ENCODE measurements at regions not wholly inside any gene's neighbourhood (a gene's known extent, or its start where the extent isn't known, plus 50 kb on each side); places are given as distances from the start of the nearest gene placed in this dataset.
"Not testable (repeated sequence)": the region's sequence is repeated elsewhere in the genome, so short reads cannot be mapped to it uniquely, and the experiment has no call there.

DNA sequence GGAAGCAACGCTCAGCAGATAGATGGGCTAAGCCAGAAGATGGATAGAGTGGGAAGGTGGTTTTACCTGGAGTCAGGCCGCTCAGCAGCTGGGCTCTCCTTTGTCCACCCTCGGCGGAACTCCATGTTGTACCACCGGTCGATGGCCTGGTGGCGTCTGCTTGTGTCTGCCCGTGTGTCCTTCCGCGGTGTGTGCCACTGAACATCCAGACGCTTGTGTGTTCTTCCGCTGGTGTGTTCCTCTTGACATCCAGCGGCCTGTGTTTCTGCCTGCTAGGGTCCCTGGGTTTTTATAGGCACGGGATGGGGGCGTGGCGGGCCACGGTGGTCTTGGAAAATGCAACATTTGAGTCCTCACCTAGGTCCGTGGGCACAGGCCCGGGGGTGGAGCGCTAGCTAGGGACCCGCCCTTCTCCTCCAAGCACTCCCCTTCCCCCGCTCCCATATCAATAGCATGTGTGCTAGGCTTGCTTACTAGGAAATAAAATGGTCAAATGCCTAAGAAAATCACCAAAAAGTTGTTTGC is 1431.7 kb upstream of the ACVR2A start:
- ChIA-PET POLR2A (no interaction called here), CTCF (no interaction called here)
- Histone ChIP-seq H3K9me3 (ENCODE audit: control insufficient read depth, insufficient read depth, low read depth, low read length) (0 out of 2 replicates have a peak, but pooled peaks cover 2% of the 10 kb centered on the region), H3K4me3 (ENCODE audit: low read depth in 2 of 2, low read length in 2 of 2) (no peak overlapping the region), H3K27ac (ENCODE audit: low read length) (no peak overlapping the region), H3K36me3 (ENCODE audit: control insufficient read depth, insufficient read depth, low read length) (no peaks in the 10 kb centered on the region), H3K27me3 (ENCODE audit: control insufficient read depth, insufficient read depth, low read length) (no peaks in the 10 kb centered on the region), H3K4me1 (ENCODE audit: control insufficient read depth, insufficient read depth, low read length) (no peaks in the 10 kb centered on the region)
- ATAC-seq (no peak), DNase-seq (ENCODE audit: low read depth, low spot score) (no peak)
- TF ChIP-seq CTCF (IDR thresholded peaks at IDR 0.05): no peak
- TF ChIP-seq, protein P1, sequence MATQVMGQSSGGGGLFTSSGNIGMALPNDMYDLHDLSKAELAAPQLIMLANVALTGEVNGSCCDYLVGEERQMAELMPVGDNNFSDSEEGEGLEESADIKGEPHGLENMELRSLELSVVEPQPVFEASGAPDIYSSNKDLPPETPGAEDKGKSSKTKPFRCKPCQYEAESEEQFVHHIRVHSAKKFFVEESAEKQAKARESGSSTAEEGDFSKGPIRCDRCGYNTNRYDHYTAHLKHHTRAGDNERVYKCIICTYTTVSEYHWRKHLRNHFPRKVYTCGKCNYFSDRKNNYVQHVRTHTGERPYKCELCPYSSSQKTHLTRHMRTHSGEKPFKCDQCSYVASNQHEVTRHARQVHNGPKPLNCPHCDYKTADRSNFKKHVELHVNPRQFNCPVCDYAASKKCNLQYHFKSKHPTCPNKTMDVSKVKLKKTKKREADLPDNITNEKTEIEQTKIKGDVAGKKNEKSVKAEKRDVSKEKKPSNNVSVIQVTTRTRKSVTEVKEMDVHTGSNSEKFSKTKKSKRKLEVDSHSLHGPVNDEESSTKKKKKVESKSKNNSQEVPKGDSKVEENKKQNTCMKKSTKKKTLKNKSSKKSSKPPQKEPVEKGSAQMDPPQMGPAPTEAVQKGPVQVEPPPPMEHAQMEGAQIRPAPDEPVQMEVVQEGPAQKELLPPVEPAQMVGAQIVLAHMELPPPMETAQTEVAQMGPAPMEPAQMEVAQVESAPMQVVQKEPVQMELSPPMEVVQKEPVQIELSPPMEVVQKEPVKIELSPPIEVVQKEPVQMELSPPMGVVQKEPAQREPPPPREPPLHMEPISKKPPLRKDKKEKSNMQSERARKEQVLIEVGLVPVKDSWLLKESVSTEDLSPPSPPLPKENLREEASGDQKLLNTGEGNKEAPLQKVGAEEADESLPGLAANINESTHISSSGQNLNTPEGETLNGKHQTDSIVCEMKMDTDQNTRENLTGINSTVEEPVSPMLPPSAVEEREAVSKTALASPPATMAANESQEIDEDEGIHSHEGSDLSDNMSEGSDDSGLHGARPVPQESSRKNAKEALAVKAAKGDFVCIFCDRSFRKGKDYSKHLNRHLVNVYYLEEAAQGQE (IDR thresholded peaks at IDR 0.05; ENCODE audit: insufficient read depth in 1 of 2, low read depth in 2 of 2, low read length in 1 of 2): no peak
- TF ChIP-seq SIN3A (IDR thresholded peaks at IDR 0.05; ENCODE audit: borderline replicate concordance, insufficient read depth, low read depth, low read length): no peak
- no peak for TF ChIP-seq POLR2AphosphoS5 (IDR thresholded peaks at IDR 0.05; ENCODE audit: low read depth, low read length)
- TF ChIP-seq TCF7L2 (IDR thresholded peaks at IDR 0.05; ENCODE audit: low read depth, low read length): no peak
- in situ Hi-C loops (cut with HindIII; ENCODE audit: low pct_unique_long_range_greater_than_20kb, low sequenced_read_pairs) (no loop called here), intact Hi-C loops (cut with micrococcal nuclease; ENCODE audit: unreplicated experiment) (no loop called here)
- no TSS peak for BruUV-seq (replicated peaks)

DNA sequence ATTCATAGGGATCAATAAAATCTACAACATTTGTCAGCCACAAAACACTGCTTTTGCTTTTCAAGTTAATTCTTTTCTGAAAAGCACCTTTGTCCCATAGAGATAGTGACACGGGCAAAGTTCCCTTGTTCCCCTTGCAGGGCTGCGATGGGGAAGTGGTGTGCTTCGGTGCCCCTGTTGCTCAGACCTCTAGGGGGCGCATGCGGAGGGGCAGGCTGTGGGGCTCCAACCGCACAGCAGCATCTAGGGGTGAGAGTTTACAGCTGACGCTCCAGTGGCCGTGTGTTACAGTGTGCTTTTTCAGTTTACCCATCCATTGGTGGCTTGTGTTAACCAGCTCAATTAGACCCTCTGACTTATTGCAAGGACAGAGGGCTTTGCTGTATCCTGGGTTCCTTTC is 1432.2 kb upstream of the ACVR2A start:
- POLR2A ChIA-PET: no interaction called here
- ATAC-seq: no peak
- no TSS peak for BruUV-seq (replicated peaks)
- intact Hi-C loops (cut with micrococcal nuclease; ENCODE audit: unreplicated experiment): no loop called here
- DNase-seq (ENCODE audit: low read depth, low spot score): no peak
- Histone ChIP-seq H3K4me1 (ENCODE audit: control insufficient read depth, insufficient read depth, low read length) (no peaks in the 10 kb centered on the region), H3K27ac (ENCODE audit: low read length) (no peak overlapping the region), H3K4me3 (ENCODE audit: low read depth in 2 of 2, low read length in 2 of 2) (no peak overlapping the region), H3K36me3 (ENCODE audit: control insufficient read depth, insufficient read depth, low read length) (no peaks in the 10 kb centered on the region), H3K27me3 (ENCODE audit: control insufficient read depth, insufficient read depth, low read length) (no peaks in the 10 kb centered on the region), H3K9me3 (ENCODE audit: control insufficient read depth, insufficient read depth, low read depth, low read length) (0 out of 2 replicates have a peak, but pooled peaks cover 2% of the 10 kb centered on the region)
- TF ChIP-seq, protein P1 (IDR thresholded peaks at IDR 0.05; ENCODE audit: insufficient read depth in 1 of 2, low read depth in 2 of 2, low read length in 1 of 2): no peak
- TF ChIP-seq CTCF (IDR thresholded peaks at IDR 0.05): peak; percentile 19
- CTCF ChIA-PET: no interaction called here
- in situ Hi-C loops (cut with HindIII; ENCODE audit: low pct_unique_long_range_greater_than_20kb, low sequenced_read_pairs): no loop called here

DNA sequence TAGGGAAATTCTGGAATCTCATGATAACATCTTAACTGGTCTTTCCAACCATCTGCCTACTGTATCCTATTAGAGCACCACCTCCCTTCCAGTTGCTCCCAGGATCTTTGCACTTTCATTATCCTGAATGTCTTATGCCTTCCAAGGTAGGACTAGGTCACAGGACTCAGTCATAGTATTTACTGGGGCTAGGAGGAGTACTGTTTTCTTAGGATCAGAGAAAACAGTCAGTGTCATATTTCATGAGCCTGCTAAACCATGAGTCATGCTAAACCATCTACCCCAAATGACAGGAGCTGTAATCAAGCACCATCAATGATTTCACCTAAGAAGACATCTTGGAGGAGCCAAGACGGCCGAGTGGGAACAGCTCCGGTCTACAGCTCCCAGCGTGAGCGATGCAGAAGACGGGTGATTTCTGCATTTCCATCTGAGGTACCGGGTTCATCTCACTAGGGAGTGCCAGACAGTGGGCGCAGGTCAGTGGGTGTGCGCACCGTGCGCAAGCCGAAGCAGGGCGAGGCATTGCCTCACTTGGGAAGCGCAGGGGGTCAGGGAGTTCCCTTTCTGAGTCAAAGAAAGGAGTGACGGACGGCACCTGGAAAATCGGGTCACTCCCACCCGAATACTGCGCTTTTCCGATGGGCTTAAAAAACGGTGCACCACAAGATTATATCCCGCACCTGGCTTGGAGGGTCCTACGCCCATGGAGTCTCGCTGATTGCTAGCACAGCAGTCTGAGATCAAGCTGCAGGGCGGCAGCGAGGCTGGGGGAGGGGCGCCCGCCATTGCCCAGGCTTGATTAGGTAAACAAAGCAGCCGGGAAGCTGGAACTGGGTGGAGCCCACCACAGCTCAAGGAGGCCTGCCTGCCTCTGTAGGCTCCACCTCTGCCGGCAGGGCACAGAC is 1439.2 kb upstream of the ACVR2A start:
- ATAC-seq: not testable (repeated sequence)

More for the DNA sequence above, 1439.2 kb upstream of the ACVR2A start:
- in situ Hi-C loops (cut with HindIII; ENCODE audit: low pct_unique_long_range_greater_than_20kb, low sequenced_read_pairs); POLR2A ChIA-PET; H3K9me3 ChIP-seq (ENCODE audit: control insufficient read depth, insufficient read depth, low read depth, low read length); BruUV-seq (replicated peaks); H3K4me1 ChIP-seq (ENCODE audit: control insufficient read depth, insufficient read depth, low read length); DNase-seq (ENCODE audit: low read depth, low spot score); H3K27me3 ChIP-seq (ENCODE audit: control insufficient read depth, insufficient read depth, low read length); H3K36me3 ChIP-seq (ENCODE audit: control insufficient read depth, insufficient read depth, low read length); H3K27ac ChIP-seq (ENCODE audit: low read length); intact Hi-C loops (cut with micrococcal nuclease; ENCODE audit: unreplicated experiment); H3K4me3 ChIP-seq (ENCODE audit: low read depth in 2 of 2, low read length in 2 of 2); CTCF ChIA-PET: not testable (repeated sequence)
